H1 (cell line): ENCODE measurements at regions not wholly inside any gene's neighbourhood (a gene's known extent, or its start where the extent isn't known, plus 50 kb on each side); places are given as distances from the start of the nearest gene placed in this dataset.

Experiments
- BCL11A ChIP-seq, 2 experiments: IDR thresholded peaks; one replicate each; pipeline ENCODE4 v1.6.1; 2011; ENCODE audit warnings: low read depth in 2 of 2, low read length in 2 of 2, mild to moderate bottlenecking in 2 of 2
- BRCA1 ChIP-seq: IDR thresholded peaks from 2 replicates; pipeline ENCODE4 v1.6.1; 2012; ENCODE audit warnings: low read depth, low read length, improper control_type of control experiment
- GTF2F1 ChIP-seq: IDR thresholded peaks from 2 replicates; pipeline ENCODE4 v1.6.1; 2012; ENCODE audit warnings: low read depth, low read length, improper control_type of control experiment, borderline replicate concordance
- POLR2A ChIP-seq, 2 experiments: IDR thresholded peaks; 1 replicate in 1 of 2; 2 replicates in 1 of 2; pipeline ENCODE4 v1.6.1; 2011; ENCODE audit warnings: low read depth in 2 of 2, low read length in 2 of 2, mild to moderate bottlenecking in 2 of 2; ENCODE audit errors: control extremely low read depth in 1 of 2
- SRF ChIP-seq: IDR thresholded peaks from 2 replicates; pipeline ENCODE4 v1.6.1; 2011; ENCODE audit warnings: mild to moderate bottlenecking, low read depth, low read length, moderate library complexity
- TF ChIP-seq, protein P1 (sequence below), 3 experiments: IDR thresholded peaks; 1 replicate in 2 of 3; 2 replicates in 1 of 3; pipeline versions ENCODE4 v1.5.1 to v1.6.1; 2011; ENCODE audit warnings: low read length in 3 of 3, mild to moderate bottlenecking in 3 of 3, inconsistent platforms in 2 of 3, low read depth in 1 of 3, moderate library complexity in 1 of 3; ENCODE audit not compliant: insufficient read depth in 1 of 3; ENCODE audit errors: control extremely low read depth in 1 of 3

DNA sequence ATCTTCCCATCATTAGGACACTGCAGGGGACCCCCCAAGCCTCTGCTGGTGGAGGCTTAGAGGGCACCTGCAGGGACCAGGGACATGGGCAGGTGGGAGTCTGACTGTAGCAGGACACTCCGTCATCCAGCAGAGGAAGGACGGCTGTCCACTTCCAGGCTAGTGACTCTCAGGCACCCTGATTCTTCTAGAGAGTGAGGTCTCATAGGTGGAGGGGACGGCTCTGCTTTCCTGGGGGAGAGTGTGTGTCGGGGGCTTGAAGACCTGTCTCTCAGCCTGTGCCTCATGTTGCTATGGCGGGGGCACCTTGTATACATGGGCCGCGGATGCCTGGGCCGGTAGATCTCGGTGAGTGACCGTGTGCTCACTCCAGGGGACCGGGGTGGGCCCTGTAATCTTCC is 1116.6 kb downstream of the BRD1 start:
- TF ChIP-seq BCL11A (IDR thresholded peaks at IDR 0.05; ENCODE audit: low read depth in 2 of 2, low read length in 2 of 2): no peak
- TF ChIP-seq POLR2A (IDR thresholded peaks at IDR 0.05; ENCODE audit: control extremely low read depth in 1 of 2, low read depth in 2 of 2, low read length in 2 of 2): no peak
- TF ChIP-seq, protein P1, sequence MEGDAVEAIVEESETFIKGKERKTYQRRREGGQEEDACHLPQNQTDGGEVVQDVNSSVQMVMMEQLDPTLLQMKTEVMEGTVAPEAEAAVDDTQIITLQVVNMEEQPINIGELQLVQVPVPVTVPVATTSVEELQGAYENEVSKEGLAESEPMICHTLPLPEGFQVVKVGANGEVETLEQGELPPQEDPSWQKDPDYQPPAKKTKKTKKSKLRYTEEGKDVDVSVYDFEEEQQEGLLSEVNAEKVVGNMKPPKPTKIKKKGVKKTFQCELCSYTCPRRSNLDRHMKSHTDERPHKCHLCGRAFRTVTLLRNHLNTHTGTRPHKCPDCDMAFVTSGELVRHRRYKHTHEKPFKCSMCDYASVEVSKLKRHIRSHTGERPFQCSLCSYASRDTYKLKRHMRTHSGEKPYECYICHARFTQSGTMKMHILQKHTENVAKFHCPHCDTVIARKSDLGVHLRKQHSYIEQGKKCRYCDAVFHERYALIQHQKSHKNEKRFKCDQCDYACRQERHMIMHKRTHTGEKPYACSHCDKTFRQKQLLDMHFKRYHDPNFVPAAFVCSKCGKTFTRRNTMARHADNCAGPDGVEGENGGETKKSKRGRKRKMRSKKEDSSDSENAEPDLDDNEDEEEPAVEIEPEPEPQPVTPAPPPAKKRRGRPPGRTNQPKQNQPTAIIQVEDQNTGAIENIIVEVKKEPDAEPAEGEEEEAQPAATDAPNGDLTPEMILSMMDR (IDR thresholded peaks at IDR 0.05; ENCODE audit: control extremely low read depth in 1 of 3, insufficient read depth in 1 of 3, low read depth in 1 of 3, low read length in 3 of 3): no peak
- no peak for TF ChIP-seq GTF2F1
- TF ChIP-seq SRF: no peak
- no peak for TF ChIP-seq BRCA1
